HUES6 (cell line): ENCODE measurements at regions not wholly inside any gene's neighbourhood (a gene's known extent, or its start where the extent isn't known, plus 50 kb on each side); places are given as distances from the start of the nearest gene placed in this dataset.
A peak's percentile ranks its signal among the peaks of the same experiment; 100 is the strongest.

ENCODE experiments used
- H3K27ac ChIP-seq: 2 replicates; pipeline ENCODE4 v1.7.0; 2013; ENCODE audit warnings: low read depth, mild to moderate bottlenecking, low read length, inconsistent platforms
- H3K27me3 ChIP-seq: 2 replicates; pipeline ENCODE4 v1.6.1; 2013; ENCODE audit warnings: low read length; ENCODE audit not compliant: control insufficient read depth, insufficient read depth
- H3K36me3 ChIP-seq: 2 replicates; pipeline ENCODE4 v1.6.1; 2013; ENCODE audit warnings: low read length; ENCODE audit not compliant: control insufficient read depth, insufficient read depth
- H3K4me1 ChIP-seq: 2 replicates; pipeline ENCODE4 v1.6.1; 2013; ENCODE audit warnings: low read length; ENCODE audit not compliant: control insufficient read depth, insufficient read depth
- H3K4me3 ChIP-seq: 2 replicates; pipeline ENCODE4 v1.5.1; 2013; ENCODE audit warnings: low read depth, low read length
- H3K9ac ChIP-seq: one replicate; pipeline ENCODE4 v1.6.1; 2013; ENCODE audit warnings: mild to moderate bottlenecking, low read length
- H3K9me3 ChIP-seq: 2 replicates; pipeline ENCODE4 v1.6.1; 2013; ENCODE audit warnings: low read depth, low read length; ENCODE audit not compliant: control insufficient read depth, insufficient read depth

DNA sequence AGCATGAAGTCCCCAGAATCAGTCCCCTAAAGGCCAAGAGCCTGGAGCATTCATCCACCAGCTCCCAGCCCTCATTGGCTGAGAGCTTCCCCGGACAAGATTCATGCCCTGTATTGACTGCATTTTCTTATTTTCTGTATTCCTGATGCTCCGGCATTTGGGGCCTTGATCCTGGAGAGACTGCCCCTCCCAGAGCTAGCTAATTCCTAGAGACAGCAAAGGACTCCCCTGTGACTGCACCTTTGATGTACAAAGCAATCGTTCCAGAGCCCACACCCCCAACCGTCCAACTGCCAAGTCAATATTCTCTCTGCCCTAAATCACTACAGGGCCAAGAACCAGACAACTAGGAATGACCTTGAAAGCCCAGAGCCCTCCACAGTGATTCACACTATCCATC is 93.4 kb upstream of the CDH5 start:
- peaks cover 8% of the 10 kb centered on the region for H3K27me3 ChIP-seq
- no peak overlapping the region for H3K9ac ChIP-seq
- no peaks in the 10 kb centered on the region for H3K9me3 ChIP-seq
- H3K27ac ChIP-seq: no peak overlapping the region
- no peaks in the 10 kb centered on the region for H3K36me3 ChIP-seq
- no peak overlapping the region for H3K4me3 ChIP-seq
- peaks cover 10% of the 10 kb centered on the region; the same call in 1 of the 2 replicates for H3K4me1 ChIP-seq

DNA sequence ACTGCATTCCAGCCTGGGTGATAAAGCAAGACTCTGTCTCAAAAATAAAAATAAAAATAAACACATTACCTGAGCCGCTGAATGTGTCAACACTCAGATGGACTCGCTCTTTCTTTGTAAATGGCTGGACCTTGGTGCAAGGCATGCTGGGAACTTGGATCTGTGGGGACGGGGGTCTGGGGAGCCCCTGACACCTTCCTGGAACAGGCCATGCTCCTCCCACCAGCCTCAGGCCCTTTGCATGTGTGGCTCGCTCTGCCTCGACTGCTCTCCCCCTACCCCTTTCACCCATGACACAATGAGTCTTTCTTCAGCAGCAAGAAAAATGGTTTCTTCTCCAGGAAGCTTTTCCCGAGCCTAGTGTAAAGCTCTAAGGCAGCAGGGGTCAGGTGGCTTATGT is 94.0 kb upstream of the CDH5 start:
- Histone ChIP-seq H3K9ac (no peak overlapping the region), H3K4me1 (peaks cover 10% of the 10 kb centered on the region; the same call in 1 of the 2 replicates), H3K36me3 (no peaks in the 10 kb centered on the region), H3K9me3 (no peaks in the 10 kb centered on the region), H3K27me3 (peaks cover 8% of the 10 kb centered on the region), H3K27ac (no peak overlapping the region), H3K4me3 (no peak overlapping the region)

DNA sequence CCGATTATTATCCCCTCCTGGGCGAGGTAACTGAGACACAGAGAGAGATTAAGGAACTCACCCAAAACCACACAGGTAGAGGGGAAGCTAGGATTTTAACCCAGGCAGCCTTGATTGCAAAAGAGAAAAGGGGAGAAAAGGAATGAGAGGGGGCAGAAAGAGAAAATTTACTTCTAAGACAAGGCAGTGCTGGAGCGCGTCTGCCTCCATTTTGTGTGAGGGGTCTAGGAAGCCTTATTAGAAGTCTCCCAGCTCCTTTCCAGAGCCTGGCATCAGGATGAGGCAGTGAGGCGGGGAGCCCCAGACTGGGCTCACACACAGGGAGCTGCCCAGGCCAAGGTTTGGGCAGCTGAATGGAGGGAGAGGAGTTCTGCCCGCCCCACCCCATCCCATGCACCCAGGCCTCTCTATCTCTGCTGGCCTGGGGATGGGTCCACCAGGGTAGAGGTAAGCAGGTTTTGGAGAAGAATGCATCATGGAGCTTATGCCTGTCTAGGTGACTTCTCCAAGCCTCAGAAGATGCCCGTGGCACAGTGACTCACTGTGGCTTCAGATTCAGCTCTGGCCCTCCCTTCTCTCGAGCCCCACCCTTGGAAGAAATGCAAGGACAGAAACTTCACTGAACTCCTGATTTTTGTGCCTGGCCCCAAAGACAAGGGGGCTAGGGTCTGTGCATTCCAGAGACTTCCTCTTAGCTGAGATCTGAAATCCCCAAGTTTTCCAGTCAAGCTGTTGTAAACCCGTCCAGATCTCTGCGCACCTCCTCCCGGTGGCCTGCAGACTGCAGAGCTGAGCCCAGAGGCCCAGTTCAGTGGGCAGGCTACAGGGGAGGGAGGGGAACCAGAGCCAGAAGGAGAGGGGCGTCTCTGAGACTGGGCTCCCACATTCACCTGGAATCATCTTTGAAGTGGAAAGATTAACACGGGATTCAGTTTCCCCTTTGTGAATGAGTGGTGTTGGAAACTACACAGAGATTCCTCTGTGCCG is 95.1 kb upstream of the CDH5 start:
- Histone ChIP-seq H3K4me1 (peaks cover 18% of the 10 kb centered on the region), H3K4me3 (no peak overlapping the region), H3K9me3 (no peaks in the 10 kb centered on the region), H3K36me3 (no peaks in the 10 kb centered on the region), H3K27me3 (peaks cover 11% of the 10 kb centered on the region), H3K27ac (no peak overlapping the region), H3K9ac (no peak overlapping the region)

DNA sequence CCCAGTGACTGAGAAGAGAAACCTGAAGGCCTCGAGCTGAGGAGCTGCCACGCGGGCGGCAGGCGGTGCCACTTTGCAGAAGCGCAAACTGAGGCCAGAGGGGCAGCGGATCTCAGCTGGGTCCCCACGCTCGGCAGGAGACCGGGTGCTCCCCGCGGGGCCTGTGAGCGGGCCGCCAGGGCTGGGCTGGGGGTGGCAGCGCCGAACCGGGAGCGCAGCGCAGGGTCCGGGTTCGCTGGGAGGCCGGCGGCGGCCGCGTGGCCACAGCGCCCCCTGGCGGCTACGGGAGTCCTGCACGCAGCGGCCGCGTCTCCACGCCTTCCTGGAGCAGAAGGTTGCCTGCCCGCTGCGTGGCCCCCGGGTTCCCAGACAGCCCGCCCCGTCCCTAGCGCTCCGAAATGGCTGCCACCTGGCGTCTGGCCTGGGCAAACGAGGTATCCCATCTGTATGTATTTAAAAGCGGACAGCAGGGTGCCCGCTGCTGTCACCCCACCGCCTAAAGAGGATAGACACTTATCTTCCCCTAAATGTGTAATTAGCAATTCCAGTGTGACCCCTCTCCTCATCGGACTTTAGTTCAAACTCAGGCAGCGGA is 96.1 kb upstream of the CDH5 start:
- no peaks in the 10 kb centered on the region for H3K36me3 ChIP-seq
- no peak overlapping the region for H3K27ac ChIP-seq
- H3K4me3 ChIP-seq: peak overlapping the region; percentile 51
- H3K9me3 ChIP-seq: no peaks in the 10 kb centered on the region
- peaks cover 19% of the 10 kb centered on the region for H3K4me1 ChIP-seq
- peak overlapping the region; percentile 68 for H3K9ac ChIP-seq
- peaks cover 11% of the 10 kb centered on the region for H3K27me3 ChIP-seq

DNA sequence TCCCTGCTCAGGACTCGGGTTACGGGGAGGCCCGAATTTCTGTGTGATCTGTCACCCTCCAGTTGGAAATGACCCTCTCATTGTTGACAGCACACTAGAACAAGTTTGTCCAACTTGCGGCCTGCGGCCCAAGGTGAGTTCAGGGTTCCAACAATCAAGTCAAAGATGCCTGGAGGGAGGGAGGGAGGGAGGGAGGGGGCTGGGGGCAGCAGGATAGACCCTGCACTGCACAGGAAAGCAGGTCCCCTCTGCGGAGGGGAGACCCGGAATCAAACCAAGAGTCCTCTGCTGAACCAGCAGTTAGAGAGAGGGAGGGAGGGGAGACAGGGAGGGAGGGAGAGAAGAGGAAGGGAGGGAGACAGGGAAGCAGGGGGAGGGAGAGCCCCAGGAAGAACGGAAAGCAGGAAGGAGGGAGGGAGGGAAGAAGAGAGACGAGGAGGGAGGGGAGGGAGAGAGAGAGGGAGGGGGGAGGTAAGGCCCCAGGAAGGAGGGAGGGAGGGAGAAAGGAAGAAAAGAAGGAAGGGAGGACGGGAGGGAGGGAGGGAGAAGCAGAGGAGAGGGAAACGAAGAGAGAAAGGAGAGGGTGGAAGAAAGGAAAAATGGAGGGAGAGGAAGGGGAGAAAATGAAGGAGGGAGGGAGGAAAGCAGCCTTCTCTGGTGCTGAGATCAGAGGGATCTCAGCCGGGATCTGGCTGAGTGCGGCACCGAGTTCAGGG is 96.7 kb upstream of the CDH5 start:
- Histone ChIP-seq H3K9me3 (no peaks in the 10 kb centered on the region), H3K4me3 (peak overlapping the region; percentile 51), H3K4me1 (peaks cover 19% of the 10 kb centered on the region), H3K27me3 (peaks cover 11% of the 10 kb centered on the region), H3K36me3 (no peaks in the 10 kb centered on the region), H3K9ac (peak overlapping the region; percentile 68), H3K27ac (no peak overlapping the region)

DNA sequence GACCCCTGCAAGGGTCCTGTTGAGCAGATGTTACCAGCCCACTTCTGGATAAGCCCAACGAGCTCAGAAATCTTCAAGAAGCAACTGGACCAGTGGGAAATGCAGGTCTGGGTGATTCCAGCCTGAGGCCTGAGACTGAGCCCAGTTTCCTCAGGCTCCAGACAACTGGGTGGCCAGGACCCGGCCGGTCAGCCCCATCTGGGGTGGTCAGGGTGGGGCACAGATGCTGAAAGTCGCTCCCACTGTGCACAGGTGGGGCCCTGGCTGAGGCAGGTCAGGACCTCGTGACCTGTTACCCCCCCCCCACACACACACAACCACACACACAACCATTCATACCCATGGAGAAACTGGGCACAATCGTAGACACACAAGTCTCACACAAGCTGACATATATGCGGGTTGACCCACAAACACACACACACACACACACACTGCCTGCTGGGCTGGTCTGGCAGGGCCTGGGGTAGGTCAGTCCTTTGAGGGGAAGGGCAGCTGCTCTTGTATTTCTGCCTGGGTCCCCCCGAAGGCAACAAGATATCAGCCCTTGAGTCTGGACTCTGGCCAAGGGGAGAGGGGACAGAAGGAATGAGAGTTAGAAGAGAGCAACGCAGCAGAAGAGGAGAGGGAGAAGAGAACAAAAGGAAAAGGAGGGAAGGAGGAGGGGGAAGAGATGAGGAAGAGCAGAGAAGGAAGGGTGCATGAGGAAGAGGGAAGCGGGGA is 99.0 kb upstream of the CDH5 start:
- Histone ChIP-seq H3K36me3 (no peaks in the 10 kb centered on the region), H3K27ac (no peak overlapping the region), H3K4me3 (no peak overlapping the region), H3K4me1 (peaks cover 19% of the 10 kb centered on the region), H3K9me3 (no peaks in the 10 kb centered on the region), H3K9ac (no peak overlapping the region), H3K27me3 (peaks cover 11% of the 10 kb centered on the region)

DNA sequence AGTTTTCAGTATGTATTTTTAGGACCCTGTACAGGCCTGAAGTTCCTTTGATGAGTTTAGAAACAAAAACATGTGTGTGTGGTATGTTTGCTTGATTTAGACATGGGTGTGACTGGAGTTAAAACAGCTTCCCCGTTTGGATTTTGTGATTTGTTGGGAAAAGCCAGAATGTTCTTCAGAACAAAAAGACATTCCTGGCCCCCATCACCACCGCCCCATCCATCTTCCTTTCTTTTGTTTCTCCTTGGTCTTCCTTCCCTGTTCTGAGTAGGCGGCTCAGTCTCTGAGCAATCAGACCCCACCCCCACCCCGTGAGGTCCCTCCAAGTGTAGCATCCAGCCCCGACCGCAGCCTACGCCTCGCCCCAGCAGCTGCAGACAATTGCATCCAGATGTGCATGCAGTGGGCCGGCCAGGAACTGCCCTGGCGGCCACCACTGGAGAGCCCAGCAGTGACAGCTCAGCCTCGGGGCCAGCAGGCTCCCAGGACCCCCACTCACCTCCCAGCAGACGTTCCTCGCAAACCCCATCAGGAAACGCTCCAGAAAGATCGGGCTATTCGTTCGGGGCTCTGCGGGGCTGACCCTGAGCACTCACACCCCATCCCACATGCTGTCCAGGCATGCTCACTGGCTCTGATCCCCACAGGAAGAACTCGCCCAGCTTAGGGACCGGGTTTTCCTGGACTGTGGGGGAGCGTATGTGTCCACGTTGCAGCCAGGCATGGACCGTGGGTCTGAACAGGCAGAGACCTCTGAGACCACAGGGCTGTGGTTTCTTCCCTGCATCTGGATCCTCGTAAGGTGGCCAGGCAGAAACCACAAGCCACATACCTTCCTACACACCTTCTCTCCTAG is 99.8 kb upstream of the CDH5 start:
- H3K27me3 ChIP-seq: peaks cover 11% of the 10 kb centered on the region
- no peak overlapping the region for H3K27ac ChIP-seq
- peaks cover 19% of the 10 kb centered on the region for H3K4me1 ChIP-seq
- no peak overlapping the region for H3K4me3 ChIP-seq
- no peaks in the 10 kb centered on the region for H3K36me3 ChIP-seq
- H3K9me3 ChIP-seq: no peaks in the 10 kb centered on the region
- H3K9ac ChIP-seq: no peak overlapping the region

DNA sequence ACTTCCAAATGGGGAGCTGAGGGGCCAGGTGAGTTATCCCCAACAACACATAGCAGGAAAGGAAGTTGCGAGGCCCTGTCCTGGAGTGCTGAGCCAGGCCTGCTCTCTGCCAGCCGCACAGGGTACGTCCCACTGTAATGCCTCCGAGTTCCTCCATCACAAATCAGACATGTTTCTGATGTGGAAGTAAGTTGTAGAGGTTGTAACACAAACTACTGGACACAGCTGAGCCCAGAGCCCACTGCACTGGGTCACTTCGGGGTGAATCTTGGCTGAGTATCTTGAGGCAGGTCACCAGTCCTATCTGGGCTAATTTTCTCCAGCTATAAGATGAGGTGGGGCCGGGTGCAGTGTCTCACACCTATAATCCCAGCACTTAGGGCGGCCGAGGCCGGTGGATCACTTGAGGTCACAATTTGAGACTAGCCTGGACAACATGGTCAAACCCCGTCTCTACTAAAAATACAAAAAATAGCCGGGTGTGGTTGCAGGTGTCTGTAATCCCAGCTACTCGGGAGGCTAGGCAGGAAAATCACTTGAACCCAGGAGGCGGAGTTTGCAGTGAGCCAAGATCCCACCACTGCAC is 100.8 kb upstream of the CDH5 start:
- Histone ChIP-seq H3K9ac (no peak overlapping the region), H3K27me3 (peaks cover 6% of the 10 kb centered on the region), H3K36me3 (no peaks in the 10 kb centered on the region), H3K27ac (no peak overlapping the region), H3K9me3 (no peaks in the 10 kb centered on the region), H3K4me3 (no peak overlapping the region), H3K4me1 (peaks cover 13% of the 10 kb centered on the region)

DNA sequence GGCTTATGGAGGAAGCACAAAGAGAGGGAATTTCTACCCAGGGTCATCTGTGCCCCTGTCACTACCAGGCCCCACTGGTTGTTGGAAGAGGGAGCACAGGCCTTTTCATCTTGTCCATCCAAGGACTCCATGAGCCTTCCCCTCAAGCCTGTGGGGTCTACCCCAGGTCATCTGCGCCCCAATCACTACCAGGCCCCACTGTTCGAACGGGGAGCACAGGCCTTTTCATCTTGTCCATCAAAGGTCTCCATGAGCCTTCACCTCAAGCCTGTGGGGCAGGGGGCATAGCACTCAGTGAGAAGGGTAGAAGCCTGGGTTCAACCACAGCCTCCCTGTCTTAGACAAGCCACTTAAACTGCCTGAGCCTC is 101.5 kb upstream of the CDH5 start:
- no peak overlapping the region for H3K4me3 ChIP-seq
- H3K9ac ChIP-seq: no peak overlapping the region
- no peaks in the 10 kb centered on the region for H3K9me3 ChIP-seq
- H3K27me3 ChIP-seq: peaks cover 6% of the 10 kb centered on the region
- H3K27ac ChIP-seq: no peak overlapping the region
- H3K36me3 ChIP-seq: no peaks in the 10 kb centered on the region
- peaks cover 12% of the 10 kb centered on the region for H3K4me1 ChIP-seq
